Lower lobe of right lung (tissue), 2 donors: ENCODE measurements at regions not wholly inside any gene's neighbourhood (a gene's known extent, or its start where the extent isn't known, plus 50 kb on each side); places are given as distances from the start of the nearest gene placed in this dataset.

ENCODE experiments used
- ATAC-seq, 2 donors: fragments of 200-7000 bp; cut with Tn5 transposase; one replicate each; pipeline ENCODE4 v1.9.1; 2020 to 2022; ENCODE audit warnings: mild to moderate bottlenecking in 2 of 2, moderate library complexity in 2 of 2
- DNase-seq: peaks from one replicate; pipeline ENCODE4 v3.0.0-alpha.2; 2020
- H3K27ac ChIP-seq: fragments of 200-600 bp; one replicate; pipeline ENCODE4 v1.8.0; 2022
- H3K27me3 ChIP-seq: fragments of 200-600 bp; one replicate; pipeline ENCODE4 v1.8.0; 2022; ENCODE audit warnings: low read depth
- H3K36me3 ChIP-seq: fragments of 200-600 bp; one replicate; pipeline ENCODE4 v1.8.0; 2022; ENCODE audit warnings: mild to moderate bottlenecking
- H3K4me1 ChIP-seq: fragments of 200-600 bp; one replicate; pipeline ENCODE4 v1.8.0; 2022
- H3K4me3 ChIP-seq: fragments of 200-600 bp; one replicate; pipeline ENCODE4 v1.8.0; 2022; ENCODE audit warnings: mild to moderate bottlenecking
- H3K9me3 ChIP-seq: fragments of 200-600 bp; one replicate; pipeline ENCODE4 v1.8.0; 2022
- CTCF ChIP-seq: fragments of 200-600 bp; IDR thresholded peaks from one replicate; pipeline ENCODE4 v1.8.0; 2022; ENCODE audit warnings: antibody characterized with exemption, mild to moderate bottlenecking
- intact Hi-C: fragments of 100-400 bp; cut with DNase I; formaldehyde crosslinking; loops from one replicate; pipeline ENCODE4 v1.11.0; 2022
- donor health status: DM: no; HTN: yes; CAD: no; lungs with severe emphysema.

- peak; percentile 68 to 69 for ATAC-seq
- no peaks in the 10 kb centered on the region for H3K9me3 ChIP-seq
- no peak for TF ChIP-seq CTCF
- no peak overlapping the region for H3K27ac ChIP-seq
- H3K4me3 ChIP-seq: no peak overlapping the region
- peaks cover 12% of the 10 kb centered on the region for H3K4me1 ChIP-seq
- no peaks in the 10 kb centered on the region for H3K36me3 ChIP-seq
- DNase-seq: no peak
- no peaks in the 10 kb centered on the region for H3K27me3 ChIP-seq
- intact Hi-C loops: no loop called here
Observed at GRCh38 chr1:201686714-201687455, 142.1 kb upstream of the IPO9 start.

- Histone ChIP-seq H3K36me3 (no peaks in the 10 kb centered on the region), H3K4me3 (no peak overlapping the region), H3K27ac (no peak overlapping the region), H3K27me3 (no peaks in the 10 kb centered on the region), H3K4me1 (peaks cover 12% of the 10 kb centered on the region), H3K9me3 (no peaks in the 10 kb centered on the region)
- no peak for TF ChIP-seq CTCF
- intact Hi-C loops: no loop called here
- ATAC-seq (no peak), DNase-seq (no peak)
Observed at GRCh38 chr1:201688514-201688913, 140.4 kb upstream of the IPO9 start.

GRCh38 chr1:201689647-201690046 is 139.3 kb upstream of the IPO9 start:
- intact Hi-C loops: no loop called here
- Histone ChIP-seq H3K27ac (no peak overlapping the region), H3K9me3 (no peaks in the 10 kb centered on the region), H3K27me3 (no peaks in the 10 kb centered on the region), H3K4me3 (no peak overlapping the region), H3K4me1 (peaks cover 12% of the 10 kb centered on the region), H3K36me3 (no peaks in the 10 kb centered on the region)
- ATAC-seq: no peak
- no peak for TF ChIP-seq CTCF
- no peak for DNase-seq

GRCh38 chr1:201690528-201690927 is 138.4 kb upstream of the IPO9 start:
- ATAC-seq: no peak
- TF ChIP-seq CTCF: no peak

GRCh38 chr1:201691716-201692554 is 137.0 kb upstream of the IPO9 start:
- Histone ChIP-seq H3K27ac (no peak overlapping the region), H3K4me3 (no peak overlapping the region), H3K9me3 (no peaks in the 10 kb centered on the region), H3K36me3 (no peaks in the 10 kb centered on the region), H3K27me3 (no peaks in the 10 kb centered on the region), H3K4me1 (peaks cover 5% of the 10 kb centered on the region)
- intact Hi-C loops: no loop called here
- ATAC-seq: no peak
- no peak for TF ChIP-seq CTCF
- DNase-seq: no peak

More at GRCh38 chr1:201690528-201690927, 138.4 kb upstream of the IPO9 start:
- Histone ChIP-seq H3K4me1 (peaks cover 12% of the 10 kb centered on the region), H3K9me3 (no peaks in the 10 kb centered on the region), H3K27me3 (no peaks in the 10 kb centered on the region), H3K36me3 (no peaks in the 10 kb centered on the region), H3K4me3 (no peak overlapping the region), H3K27ac (no peak overlapping the region)
- intact Hi-C loops: no loop called here
- DNase-seq: no peak
